Body of pancreas (tissue), 4 donors: ENCODE measurements at regions not wholly inside any gene's neighbourhood (a gene's known extent, or its start where the extent isn't known, plus 50 kb on each side); places are given as distances from the start of the nearest gene placed in this dataset.

Experiments
- POLR2A ChIP-seq, 3 donors: fragments of 450-650 bp; IDR thresholded peaks; one replicate each; pipeline ENCODE4 v1.6.1; 2016; ENCODE audit warnings: antibody characterized with exemption in 3 of 3, mild to moderate bottlenecking in 2 of 3
- TF ChIP-seq, protein P1 (sequence below), 7 experiments: fragments of 450-650 bp in 4 of 7; fragments of 200-600 bp in 3 of 7; sonication (generic) in 3 of 7; IDR thresholded peaks; one replicate each; pipeline ENCODE4 v1.5.1; 2016 to 2019; ENCODE audit warnings: antibody characterized with exemption in 7 of 7

DNA sequence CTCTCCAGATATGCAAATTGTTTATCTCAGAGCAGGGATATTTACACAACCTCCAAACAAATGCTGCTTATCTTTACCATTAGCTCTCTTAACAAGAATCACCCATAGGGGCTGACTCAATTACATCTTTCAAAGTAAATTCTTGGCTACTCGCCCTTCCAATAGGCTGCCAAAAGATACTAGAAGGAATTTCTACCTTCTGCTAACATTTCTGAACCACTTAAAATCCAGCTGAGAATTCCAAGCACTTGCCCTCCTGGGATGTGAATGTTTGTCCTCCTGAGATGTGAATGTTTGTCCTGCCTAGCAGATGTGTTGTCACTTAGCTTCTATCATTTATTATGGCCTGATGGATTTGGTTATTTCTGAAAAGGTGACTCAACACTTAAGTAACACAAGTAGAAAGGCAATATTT, 388.0 kb downstream of the GJA1 start:
- TF ChIP-seq, protein P1, sequence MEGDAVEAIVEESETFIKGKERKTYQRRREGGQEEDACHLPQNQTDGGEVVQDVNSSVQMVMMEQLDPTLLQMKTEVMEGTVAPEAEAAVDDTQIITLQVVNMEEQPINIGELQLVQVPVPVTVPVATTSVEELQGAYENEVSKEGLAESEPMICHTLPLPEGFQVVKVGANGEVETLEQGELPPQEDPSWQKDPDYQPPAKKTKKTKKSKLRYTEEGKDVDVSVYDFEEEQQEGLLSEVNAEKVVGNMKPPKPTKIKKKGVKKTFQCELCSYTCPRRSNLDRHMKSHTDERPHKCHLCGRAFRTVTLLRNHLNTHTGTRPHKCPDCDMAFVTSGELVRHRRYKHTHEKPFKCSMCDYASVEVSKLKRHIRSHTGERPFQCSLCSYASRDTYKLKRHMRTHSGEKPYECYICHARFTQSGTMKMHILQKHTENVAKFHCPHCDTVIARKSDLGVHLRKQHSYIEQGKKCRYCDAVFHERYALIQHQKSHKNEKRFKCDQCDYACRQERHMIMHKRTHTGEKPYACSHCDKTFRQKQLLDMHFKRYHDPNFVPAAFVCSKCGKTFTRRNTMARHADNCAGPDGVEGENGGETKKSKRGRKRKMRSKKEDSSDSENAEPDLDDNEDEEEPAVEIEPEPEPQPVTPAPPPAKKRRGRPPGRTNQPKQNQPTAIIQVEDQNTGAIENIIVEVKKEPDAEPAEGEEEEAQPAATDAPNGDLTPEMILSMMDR (IDR thresholded peaks at IDR 0.05): no peak
- no peak for TF ChIP-seq POLR2A (IDR thresholded peaks at IDR 0.05)
